ENCODE measurements at regions not wholly inside any gene's neighbourhood (a gene's known extent, or its start where the extent isn't known, plus 50 kb on each side); places are given as distances from the start of the nearest gene placed in this dataset.
A peak's percentile ranks its signal among the peaks of the same experiment; 100 is the strongest.

- DNase-seq (ENCODE audit: insufficient read length, low spot score): no peak
- no peak for FAIRE-seq
- TF ChIP-seq POLR2A (IDR thresholded peaks at IDR 0.05; ENCODE audit: low read depth, low read length): no peak
Measured at GRCh38 chr4:140258476-140258875, 104.5 kb upstream of the MAML3 start.

GRCh38 chr4:140257461-140258305 is 103.7 kb upstream of the MAML3 start:
- DNase-seq (ENCODE audit: insufficient read length, low spot score): no peak
- no peak for FAIRE-seq
- no peak for TF ChIP-seq POLR2A (IDR thresholded peaks at IDR 0.05; ENCODE audit: low read depth, low read length)

- no peak for TF ChIP-seq POLR2A (IDR thresholded peaks at IDR 0.05; ENCODE audit: low read depth, low read length)
- FAIRE-seq: no peak
Measured at GRCh38 chr4:140256941-140257340, 103.0 kb upstream of the MAML3 start.

GRCh38 chr4:140256335-140256734 is 102.4 kb upstream of the MAML3 start:
- peak; percentile 59 for DNase-seq (ENCODE audit: insufficient read length, low spot score)
- peak; percentile 38 for FAIRE-seq
- no peak for TF ChIP-seq POLR2A (IDR thresholded peaks at IDR 0.05; ENCODE audit: low read depth, low read length)

More at GRCh38 chr4:140256941-140257340, 103.0 kb upstream of the MAML3 start:
- no peak for DNase-seq (ENCODE audit: insufficient read length, low spot score)

GRCh38 chr4:140255927-140256326 is 101.9 kb upstream of the MAML3 start:
- no peak for TF ChIP-seq POLR2A (IDR thresholded peaks at IDR 0.05; ENCODE audit: low read depth, low read length)
- DNase-seq (ENCODE audit: insufficient read length, low spot score): no peak
- no peak for FAIRE-seq

GRCh38 chr4:140255467-140255866 is 101.5 kb upstream of the MAML3 start:
- no peak for TF ChIP-seq POLR2A (IDR thresholded peaks at IDR 0.05; ENCODE audit: low read depth, low read length)
- DNase-seq (ENCODE audit: insufficient read length, low spot score): no peak
- FAIRE-seq: no peak

- no peak for TF ChIP-seq POLR2A (IDR thresholded peaks at IDR 0.05; ENCODE audit: low read depth, low read length)
- FAIRE-seq (no peak), DNase-seq (ENCODE audit: insufficient read length, low spot score) (no peak)
Measured at GRCh38 chr4:140254651-140255299, 100.8 kb upstream of the MAML3 start.

GRCh38 chr4:140253556-140254027 is 99.6 kb upstream of the MAML3 start:
- DNase-seq (ENCODE audit: insufficient read length, low spot score): no peak
- FAIRE-seq: no peak
- no peak for TF ChIP-seq POLR2A (IDR thresholded peaks at IDR 0.05; ENCODE audit: low read depth, low read length)

- DNase-seq (ENCODE audit: insufficient read length, low spot score) (peak; percentile 35), FAIRE-seq (no peak)
Measured at GRCh38 chr4:140252742-140253555, 99.0 kb upstream of the MAML3 start.

GRCh38 chr4:140252141-140252741 is 98.3 kb upstream of the MAML3 start:
- no peak for FAIRE-seq
- no peak for TF ChIP-seq POLR2A (IDR thresholded peaks at IDR 0.05; ENCODE audit: low read depth, low read length)
- no peak for DNase-seq (ENCODE audit: insufficient read length, low spot score)

More at GRCh38 chr4:140252742-140253555, 99.0 kb upstream of the MAML3 start:
- TF ChIP-seq POLR2A (IDR thresholded peaks at IDR 0.05; ENCODE audit: low read depth, low read length): no peak

- TF ChIP-seq POLR2A (IDR thresholded peaks at IDR 0.05; ENCODE audit: low read depth, low read length): no peak
- FAIRE-seq (no peak), DNase-seq (ENCODE audit: insufficient read length, low spot score) (no peak)
Measured at GRCh38 chr4:140251571-140251970, 97.6 kb upstream of the MAML3 start.

- no peak for FAIRE-seq
- TF ChIP-seq POLR2A (IDR thresholded peaks at IDR 0.05; ENCODE audit: low read depth, low read length): no peak
- DNase-seq (ENCODE audit: insufficient read length, low spot score): no peak
Measured at GRCh38 chr4:140250989-140251552, 97.1 kb upstream of the MAML3 start.

- no peak for DNase-seq (ENCODE audit: insufficient read length, low spot score)
- no peak for FAIRE-seq
- no peak for TF ChIP-seq POLR2A (IDR thresholded peaks at IDR 0.05; ENCODE audit: low read depth, low read length)
Measured at GRCh38 chr4:140249351-140249750, 95.4 kb upstream of the MAML3 start.

Measured in H54 (cell line).